Stimulated activated CD4-positive, alpha-beta T cell treated with anti-CD3 and anti-CD28 coated beads, TNF-alpha, amount 100 ng/mL, for 1 hour (primary cell): ENCODE measurements at regions not wholly inside any gene's neighbourhood (a gene's known extent, or its start where the extent isn't known, plus 50 kb on each side); places are given as distances from the start of the nearest gene placed in this dataset.

Source experiments
- DNase-seq, 3 donors: peaks; one replicate each; pipeline ENCODE4 v3.0.0-alpha.2; 2020; ENCODE audit warnings: low read depth in 3 of 3, low spot score in 1 of 3

DNA sequence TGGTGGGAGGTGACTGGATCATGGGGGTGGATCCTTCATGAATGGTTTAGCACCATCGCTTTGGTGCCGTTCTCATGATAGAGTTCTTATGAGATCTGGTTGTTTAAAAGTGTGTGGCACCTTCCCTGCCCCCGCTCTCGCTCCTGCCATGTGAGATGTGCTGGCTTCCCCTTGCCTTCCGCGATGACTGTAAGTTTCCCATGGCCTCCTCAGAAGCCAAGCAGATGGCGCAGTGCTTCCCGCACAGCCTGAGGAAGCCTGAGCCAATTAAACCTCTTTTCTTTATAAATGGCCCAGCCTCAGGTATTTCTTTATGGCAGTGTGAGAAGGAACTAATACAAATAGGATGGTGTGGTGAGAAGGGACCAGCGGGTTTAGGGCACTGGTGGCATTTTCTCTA is 243.3 kb upstream of the CELF2 start:
- no peak for DNase-seq

GRCh38 chr10:10776363-10776762 is 241.3 kb upstream of the CELF2 start:
- no peak for DNase-seq

GRCh38 chr10:10777279-10777678 is 240.4 kb upstream of the CELF2 start:
- DNase-seq, result no peak

DNA sequence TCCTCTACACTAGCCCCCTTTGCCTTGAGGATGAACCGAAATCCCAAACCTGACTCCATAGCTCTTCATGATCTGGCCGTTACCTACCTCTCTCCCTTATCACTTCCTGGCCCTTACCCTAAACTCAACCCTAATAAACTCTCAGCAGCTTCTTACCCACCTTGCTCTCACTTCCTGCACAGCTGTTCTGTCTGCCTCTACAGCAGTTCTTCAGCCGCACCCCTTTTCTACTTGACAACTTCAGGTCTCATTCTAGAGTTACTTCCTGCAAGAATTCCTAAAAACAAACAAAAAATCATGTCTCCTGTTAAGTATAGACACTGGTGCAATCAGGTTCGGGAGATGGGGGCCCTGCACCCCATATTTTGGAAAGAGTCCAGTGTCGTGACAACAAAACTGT is 239.9 kb upstream of the CELF2 start:
- DNase-seq, result no peak

GRCh38 chr10:10778959-10779358 is 238.7 kb upstream of the CELF2 start:
- no peak for DNase-seq

- no peak for DNase-seq
Measured at GRCh38 chr10:10779511-10779910, 238.2 kb upstream of the CELF2 start.

DNA sequence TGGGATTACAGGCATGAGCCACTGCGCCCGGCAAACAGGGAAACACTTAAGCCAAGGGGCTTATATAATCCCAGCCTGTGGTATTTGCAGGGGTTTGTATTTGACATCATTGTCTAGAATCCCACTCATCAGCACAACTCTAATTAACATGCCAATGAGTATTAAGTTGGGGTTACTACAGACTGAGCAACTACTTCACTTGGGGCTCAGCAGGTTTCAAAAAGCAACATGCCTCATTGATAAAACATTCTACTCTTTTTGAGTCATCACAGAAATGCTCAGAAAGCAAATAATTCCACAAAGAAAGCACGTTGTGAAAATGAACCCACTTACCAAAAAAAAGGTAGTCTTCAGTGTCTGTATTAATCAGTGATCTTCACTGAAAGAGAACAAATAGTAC is 236.9 kb upstream of the CELF2 start:
- DNase-seq, result no peak

DNA sequence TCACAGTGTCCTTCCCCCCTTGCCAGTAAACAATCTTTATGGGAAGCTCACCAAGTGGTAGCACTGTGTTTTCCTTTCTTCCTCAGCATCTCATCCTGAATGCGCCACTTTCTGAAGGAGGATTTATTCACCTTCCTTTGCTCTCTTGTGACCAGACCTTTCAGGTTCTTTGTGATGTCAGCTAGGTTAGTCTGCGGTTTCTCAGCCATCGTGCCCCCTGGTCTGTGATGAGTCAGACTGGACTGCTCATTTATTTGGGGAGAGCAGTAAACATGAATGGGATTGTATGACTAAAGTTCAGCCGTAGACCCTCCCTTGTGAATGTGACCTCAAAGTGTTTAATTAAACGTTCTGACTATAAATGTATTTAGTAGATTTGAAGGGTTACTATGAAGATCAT is 235.1 kb upstream of the CELF2 start:
- DNase-seq, result no peak

DNA sequence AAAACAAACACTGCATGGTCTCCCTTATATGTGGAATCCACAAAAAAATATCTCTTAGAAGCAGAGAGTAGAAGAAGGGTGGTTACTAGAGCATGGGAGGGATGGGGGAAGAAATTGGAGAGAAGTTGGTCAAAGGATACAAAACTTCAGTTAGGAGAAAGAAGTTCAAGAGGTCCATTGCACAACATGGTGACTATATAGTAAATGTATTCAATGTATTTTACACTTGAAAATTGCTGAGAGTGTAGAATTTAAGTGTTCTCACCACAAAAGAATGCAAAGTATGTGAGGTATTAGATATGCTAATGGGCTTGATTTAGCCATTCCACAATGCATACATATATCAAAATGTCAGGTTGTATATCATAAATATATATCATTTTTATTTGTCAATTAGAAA is 232.0 kb upstream of the CELF2 start:
- no peak for DNase-seq

GRCh38 chr10:10786109-10787090 is 231.3 kb upstream of the CELF2 start:
- no peak for DNase-seq

DNA sequence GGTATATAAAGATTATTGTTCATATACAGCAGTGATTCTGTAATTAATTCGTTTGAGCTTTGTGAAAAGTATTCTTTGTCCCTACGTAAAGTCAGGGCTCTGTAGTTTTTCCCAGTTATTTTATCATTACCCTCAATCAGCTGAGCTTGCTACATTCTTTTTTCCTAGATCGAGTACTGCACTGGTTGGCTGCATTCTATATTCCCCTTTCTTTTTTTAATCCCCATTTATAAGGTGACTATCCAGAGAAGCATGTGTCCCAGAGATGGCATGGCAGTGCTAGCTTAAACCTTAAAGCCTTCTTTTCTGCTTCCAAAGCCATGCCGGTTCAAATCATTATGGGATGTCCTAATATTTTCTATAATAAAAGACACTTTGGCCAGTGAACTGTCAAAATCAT is 230.1 kb upstream of the CELF2 start:
- DNase-seq, result no peak

DNA sequence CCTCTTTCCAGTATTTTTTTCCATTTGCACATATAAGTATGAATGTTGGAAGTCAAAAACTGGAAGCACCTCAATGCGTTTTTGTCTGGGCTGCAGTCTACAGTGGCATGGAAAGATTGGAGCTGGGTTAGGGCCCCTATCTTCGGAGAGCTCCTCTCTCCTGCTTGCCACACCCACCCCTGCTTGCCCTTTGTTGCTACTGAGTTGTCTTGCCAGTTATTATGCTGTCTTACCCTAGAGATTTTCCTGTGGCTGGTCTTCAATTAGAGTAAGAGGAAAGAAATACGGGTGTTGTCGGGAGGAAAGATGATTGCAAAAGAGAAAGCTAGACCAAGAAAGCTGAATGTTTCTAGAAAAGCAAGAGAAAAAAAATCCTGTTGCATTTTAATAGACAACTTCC is 228.9 kb upstream of the CELF2 start:
- no peak for DNase-seq

DNA sequence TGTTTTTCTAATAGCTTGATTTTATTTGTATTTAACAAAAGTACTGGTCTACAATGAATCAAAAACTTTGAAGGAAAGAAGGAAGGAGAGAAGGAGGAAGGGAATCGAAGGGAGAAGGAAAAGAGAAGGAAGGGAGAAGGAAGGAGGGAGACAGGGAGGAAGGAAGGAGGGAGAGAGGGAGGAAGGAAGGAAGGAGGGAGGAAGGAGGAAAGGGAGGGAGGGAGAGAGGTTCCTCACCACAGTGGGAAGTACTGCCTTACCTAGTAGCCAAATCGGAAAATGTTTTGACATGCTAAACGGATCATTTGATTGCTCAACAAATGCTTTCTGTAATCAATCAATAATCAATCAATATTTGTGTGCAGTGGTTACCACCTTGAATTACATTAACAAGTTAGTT is 225.8 kb upstream of the CELF2 start:
- DNase-seq, result no peak

GRCh38 chr10:10792681-10793080 is 225.0 kb upstream of the CELF2 start:
- DNase-seq, result no peak

DNA sequence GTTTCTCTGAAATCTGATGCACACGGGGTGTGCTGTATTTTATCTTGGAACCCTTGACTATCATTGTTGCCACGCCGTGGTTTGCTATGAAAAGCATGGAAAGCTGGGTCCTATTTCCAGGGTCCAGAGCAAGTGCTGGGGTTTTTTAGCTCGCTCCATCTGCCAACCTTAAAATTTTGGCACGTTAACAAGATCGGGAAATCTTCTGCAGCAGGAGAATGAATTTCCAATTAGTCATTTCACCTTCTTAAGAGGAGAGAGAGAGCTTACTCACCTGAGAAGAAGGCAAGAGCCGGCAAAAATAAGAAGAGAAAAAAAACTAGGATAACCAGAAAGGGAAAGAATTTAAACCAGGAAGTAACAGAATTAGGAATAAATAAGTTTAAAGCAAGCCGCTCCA is 223.6 kb upstream of the CELF2 start:
- no peak for DNase-seq

DNA sequence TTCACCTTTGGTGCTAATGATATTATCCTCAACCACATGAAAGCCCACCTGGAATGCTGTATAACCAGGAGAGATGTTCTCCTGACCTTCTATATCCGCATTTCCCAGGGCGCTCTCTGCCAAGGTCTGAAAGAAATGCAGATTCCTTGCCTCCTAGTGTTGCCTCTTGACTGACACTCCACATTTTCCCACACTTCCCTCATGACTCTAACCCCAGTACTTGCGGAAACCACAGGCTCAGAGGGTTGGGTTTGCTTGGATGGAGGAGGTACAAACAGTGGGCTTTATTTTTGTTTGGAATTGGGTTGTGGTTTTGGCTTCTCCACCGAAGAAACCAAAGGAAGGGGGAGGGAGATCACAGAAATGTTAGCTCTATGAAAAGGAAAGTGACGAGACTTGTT is 222.9 kb upstream of the CELF2 start:
- DNase-seq, result no peak

GRCh38 chr10:10796061-10796773 is 221.5 kb upstream of the CELF2 start:
- DNase-seq, result no peak

GRCh38 chr10:10796774-10797415 is 220.8 kb upstream of the CELF2 start:
- no peak for DNase-seq

DNA sequence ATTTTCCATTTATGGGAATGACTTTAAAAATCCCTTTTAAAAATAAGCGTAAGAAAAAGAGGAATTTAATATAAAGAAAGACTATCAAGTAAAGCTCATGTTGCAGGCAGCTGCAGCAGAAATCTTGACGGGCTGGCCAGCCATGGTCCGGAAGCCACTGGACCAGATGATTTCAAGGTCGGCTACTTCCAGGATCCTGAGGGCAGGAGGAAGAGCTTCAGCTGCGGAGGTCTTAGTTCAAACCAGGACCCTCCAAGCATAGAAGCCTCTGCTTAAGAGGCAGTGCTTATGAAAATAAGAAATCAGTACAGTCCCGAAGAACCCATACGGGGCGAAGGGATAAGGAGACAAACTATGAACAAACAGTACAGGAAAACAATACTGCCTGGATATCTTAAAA is 220.2 kb upstream of the CELF2 start:
- no peak for DNase-seq

- no peak for DNase-seq
Measured at GRCh38 chr10:10798102-10798863, 219.4 kb upstream of the CELF2 start.

DNA sequence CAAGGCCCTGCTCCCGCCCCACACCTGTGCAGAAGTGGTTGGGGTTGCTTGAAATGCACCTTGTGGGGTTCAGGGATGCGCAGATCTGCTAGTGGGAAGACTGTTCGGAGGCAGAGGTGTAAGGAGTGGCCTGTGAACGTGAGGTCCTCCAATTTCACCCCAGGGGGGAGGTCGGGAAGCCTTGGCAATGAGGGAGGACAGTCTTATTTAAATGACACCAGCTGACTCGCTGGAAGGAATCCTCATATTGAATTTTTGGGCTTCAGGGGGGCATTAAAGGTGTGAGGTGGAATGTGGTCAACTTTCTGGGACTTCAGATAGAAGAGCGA is 218.8 kb upstream of the CELF2 start:
- no peak for DNase-seq
